ENCODE measurements at regions not wholly inside any gene's neighbourhood (a gene's known extent, or its start where the extent isn't known, plus 50 kb on each side); places are given as distances from the start of the nearest gene placed in this dataset.

DNA sequence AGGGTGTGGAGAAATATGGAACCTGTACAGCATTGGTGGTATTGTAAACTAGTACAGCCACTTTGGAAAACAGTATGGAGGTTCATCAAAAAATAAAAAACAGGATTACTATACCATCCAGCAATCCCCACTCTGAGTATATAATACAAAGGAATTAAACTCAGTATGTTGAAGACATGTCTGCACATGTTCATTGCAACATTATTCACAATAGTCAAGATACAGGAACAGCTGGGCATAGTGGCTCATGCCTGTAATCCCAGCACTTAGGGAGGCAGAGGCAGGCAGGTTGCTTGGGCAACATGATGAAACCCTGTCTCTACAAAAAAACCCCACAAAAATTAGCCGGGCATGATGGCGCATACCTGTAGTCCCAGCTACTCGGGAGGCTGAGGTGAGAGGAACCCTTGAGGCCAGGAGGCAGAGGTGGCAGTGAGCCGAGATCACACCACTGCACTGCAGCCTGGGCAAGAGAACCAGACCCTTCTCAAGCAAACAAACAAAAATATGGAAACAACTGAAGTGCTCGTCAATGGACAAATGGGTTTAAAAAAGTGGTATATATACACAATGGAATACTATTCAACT lies 63.6 kb downstream of the TMEM174 start:
- no peak for DNase-seq (ENCODE audit: extremely low spot score)
- TF ChIP-seq FOXA1 (IDR thresholded peaks at IDR 0.05) (no peak), FOXK2 (IDR thresholded peaks at IDR 0.05) (no peak), CTBP1 (IDR thresholded peaks at IDR 0.05; ENCODE audit: borderline replicate concordance) (no peak), ZNF384 (IDR thresholded peaks at IDR 0.05) (no peak), BHLHE40 (IDR thresholded peaks at IDR 0.05; ENCODE audit: borderline replicate concordance) (no peak), SUZ12 (IDR thresholded peaks at IDR 0.05) (no peak), HDGF (IDR thresholded peaks at IDR 0.05; ENCODE audit: borderline replicate concordance) (no peak), ARNT (IDR thresholded peaks at IDR 0.05) (no peak), ELF4 (IDR thresholded peaks at IDR 0.05) (no peak), L3MBTL2 (conservative IDR thresholded peaks at IDR 0.05) (no peak), TARDBP (IDR thresholded peaks at IDR 0.05) (no peak), NFRKB (IDR thresholded peaks at IDR 0.05) (no peak), SP1 (IDR thresholded peaks at IDR 0.05) (no peak)
- TF ChIP-seq, protein P1, sequence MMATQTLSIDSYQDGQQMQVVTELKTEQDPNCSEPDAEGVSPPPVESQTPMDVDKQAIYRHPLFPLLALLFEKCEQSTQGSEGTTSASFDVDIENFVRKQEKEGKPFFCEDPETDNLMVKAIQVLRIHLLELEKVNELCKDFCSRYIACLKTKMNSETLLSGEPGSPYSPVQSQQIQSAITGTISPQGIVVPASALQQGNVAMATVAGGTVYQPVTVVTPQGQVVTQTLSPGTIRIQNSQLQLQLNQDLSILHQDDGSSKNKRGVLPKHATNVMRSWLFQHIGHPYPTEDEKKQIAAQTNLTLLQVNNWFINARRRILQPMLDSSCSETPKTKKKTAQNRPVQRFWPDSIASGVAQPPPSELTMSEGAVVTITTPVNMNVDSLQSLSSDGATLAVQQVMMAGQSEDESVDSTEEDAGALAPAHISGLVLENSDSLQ (IDR thresholded peaks at IDR 0.05): no peak
- POLR2A ChIA-PET: no interaction called here
- CTCF ChIA-PET: interaction anchor here (1.4 kb wide), 1 partner anchor 20 kb away, joined by 5 read pairs; no protein-coding TSS in a partner anchor

DNA sequence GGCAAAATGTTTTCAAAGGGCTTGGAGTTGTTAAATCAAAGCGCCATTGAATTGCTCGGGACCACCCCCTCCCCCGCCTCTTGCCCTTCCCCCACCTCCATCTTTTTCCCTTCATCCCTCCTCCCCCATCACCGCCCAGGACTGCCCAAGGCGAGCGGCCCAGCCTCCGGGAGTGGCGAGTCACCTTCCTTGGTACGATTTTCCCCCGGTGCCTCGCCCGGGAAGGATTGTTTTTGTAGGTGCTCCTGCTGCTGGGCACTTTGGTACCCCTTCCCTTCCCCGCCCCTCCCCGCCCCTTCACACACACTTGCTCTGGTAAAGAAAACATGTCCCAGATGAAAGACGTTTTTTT lies 61.2 kb downstream of the TMEM174 start:
- ChIA-PET POLR2A (no interaction called here), CTCF (no interaction called here)

DNA sequence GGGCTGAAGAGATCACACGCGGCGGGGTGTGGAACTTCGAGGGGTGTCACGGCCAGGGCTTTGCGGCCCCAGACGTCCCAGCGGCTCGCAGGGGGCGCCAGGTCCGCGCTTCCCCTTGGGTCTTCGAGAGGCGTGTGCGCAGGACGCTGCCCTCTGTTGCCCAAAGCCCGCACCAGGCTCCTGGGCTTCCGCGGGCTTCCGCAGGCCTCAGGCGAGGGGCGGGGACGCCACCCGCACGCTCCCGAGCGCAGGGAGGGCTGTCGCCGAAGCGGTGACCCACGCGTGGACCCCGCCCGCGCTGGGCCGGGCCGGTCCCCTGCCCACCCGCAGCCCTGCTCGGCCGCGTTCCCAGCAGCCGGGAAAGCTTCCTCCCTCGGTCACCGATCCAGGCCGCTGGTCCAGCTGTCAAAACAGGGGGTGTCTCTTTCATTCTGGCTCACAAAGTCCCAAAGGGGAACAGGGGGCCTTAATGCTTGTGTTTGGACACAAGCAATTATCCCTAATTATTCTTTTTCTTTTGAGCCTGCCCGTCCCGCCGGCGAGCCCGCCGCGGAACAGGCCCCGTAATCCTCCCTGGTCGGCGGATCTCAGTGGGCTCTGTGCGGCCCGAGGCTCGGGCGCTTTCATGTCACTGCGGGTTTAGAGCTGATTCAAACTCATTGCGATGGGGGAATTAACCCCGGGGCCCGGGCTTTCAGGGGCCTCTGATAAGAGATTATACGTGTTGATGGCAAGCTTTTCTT lies 60.6 kb downstream of the TMEM174 start:
- no peak for DNase-seq (ENCODE audit: extremely low spot score)
- CTCF ChIA-PET: no interaction called here
- TF ChIP-seq BHLHE40 (IDR thresholded peaks at IDR 0.05; ENCODE audit: borderline replicate concordance) (no peak), HDGF (IDR thresholded peaks at IDR 0.05; ENCODE audit: borderline replicate concordance) (no peak), CTBP1 (IDR thresholded peaks at IDR 0.05; ENCODE audit: borderline replicate concordance) (no peak), ELF4 (IDR thresholded peaks at IDR 0.05) (no peak), FOXM1 (IDR thresholded peaks at IDR 0.05; ENCODE audit: borderline replicate concordance) (no peak), SP1 (IDR thresholded peaks at IDR 0.05) (no peak), NFRKB (IDR thresholded peaks at IDR 0.05) (no peak), TARDBP (IDR thresholded peaks at IDR 0.05) (no peak), FOXK2 (IDR thresholded peaks at IDR 0.05) (no peak), FOXA1 (IDR thresholded peaks at IDR 0.05) (no peak), LEF1 (IDR thresholded peaks at IDR 0.05; ENCODE audit: borderline replicate concordance) (no peak), L3MBTL2 (conservative IDR thresholded peaks at IDR 0.05) (no peak), ARNT (IDR thresholded peaks at IDR 0.05) (no peak), ZNF384 (IDR thresholded peaks at IDR 0.05) (no peak), SUZ12 (IDR thresholded peaks at IDR 0.05) (no peak)
- TF ChIP-seq, protein P1 (IDR thresholded peaks at IDR 0.05): no peak
- POLR2A ChIA-PET: no interaction called here

More for the DNA sequence above, 61.2 kb downstream of the TMEM174 start:
- no peak for DNase-seq (ENCODE audit: extremely low spot score)
- TF ChIP-seq L3MBTL2 (conservative IDR thresholded peaks at IDR 0.05) (no peak), ELF4 (IDR thresholded peaks at IDR 0.05) (no peak), NFRKB (IDR thresholded peaks at IDR 0.05) (no peak)

DNA sequence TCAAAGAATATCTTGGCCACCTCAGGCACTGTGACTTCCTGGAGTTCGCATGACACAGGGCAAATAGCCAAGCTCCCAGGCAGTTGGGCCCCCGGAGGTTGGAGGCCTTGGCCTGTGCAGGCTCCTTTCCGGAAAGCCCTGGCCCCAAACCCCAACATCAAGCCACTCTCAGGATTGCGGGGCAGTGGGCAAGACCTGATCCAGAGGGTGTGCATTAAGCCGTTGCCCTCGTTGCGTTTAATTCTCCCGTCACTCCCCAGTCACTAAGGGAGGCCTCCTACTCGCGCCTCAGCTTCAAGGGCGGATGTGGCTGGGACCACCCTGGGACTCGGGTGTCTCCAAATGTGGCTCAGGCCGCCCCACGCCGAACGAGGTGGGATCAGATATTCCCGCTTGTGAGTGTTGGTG lies 60.1 kb downstream of the TMEM174 start:
- ChIA-PET POLR2A (no interaction called here), CTCF (no interaction called here)
- DNase-seq (ENCODE audit: extremely low spot score): no peak
- no peak for TF ChIP-seq TARDBP (IDR thresholded peaks at IDR 0.05)
- TF ChIP-seq SP1 (IDR thresholded peaks at IDR 0.05): no peak
- no peak for TF ChIP-seq L3MBTL2 (conservative IDR thresholded peaks at IDR 0.05)

DNA sequence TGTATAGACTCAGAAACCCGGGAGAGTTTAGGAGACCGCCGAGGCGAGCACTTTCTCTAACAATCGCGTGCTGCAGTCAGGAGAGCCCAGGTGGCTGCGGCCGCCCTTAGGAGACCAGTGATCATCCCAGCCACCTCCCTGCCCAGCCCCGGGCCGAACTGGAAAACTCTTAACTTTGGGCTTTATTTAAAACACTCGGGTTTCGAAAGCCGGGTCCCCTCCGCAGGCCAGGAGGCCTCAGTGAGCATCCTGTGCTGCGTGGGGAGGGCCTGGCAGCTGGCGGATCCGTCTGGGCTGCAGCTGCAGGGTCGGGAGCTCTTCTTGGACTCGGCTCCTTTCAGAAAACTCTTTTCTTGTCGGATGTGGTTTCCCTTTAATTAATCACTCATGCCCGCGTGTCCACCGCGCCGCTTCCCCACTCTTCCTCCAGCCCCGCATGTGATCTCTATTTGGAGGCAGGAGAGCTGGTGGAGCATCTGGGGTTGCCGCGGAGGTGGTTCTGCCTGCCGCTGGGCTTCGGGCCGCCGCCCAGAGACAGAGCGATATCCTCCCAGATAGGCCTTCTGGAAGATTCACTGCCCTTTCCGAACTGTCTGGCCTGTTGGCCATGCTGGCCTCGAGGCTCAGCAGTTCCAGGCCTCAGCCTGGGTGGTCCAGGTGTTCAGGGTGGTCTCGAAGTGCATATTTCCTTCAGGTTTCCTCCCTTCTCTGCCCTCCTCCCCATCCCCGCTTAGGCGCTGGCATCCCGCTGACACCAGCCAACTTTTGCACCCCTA lies 59.5 kb downstream of the TMEM174 start:
- ChIA-PET POLR2A (no interaction called here), CTCF (no interaction called here)
- no peak for TF ChIP-seq TARDBP (IDR thresholded peaks at IDR 0.05)
- TF ChIP-seq SP1 (IDR thresholded peaks at IDR 0.05): no peak
- TF ChIP-seq ZNF384 (IDR thresholded peaks at IDR 0.05): no peak
- no peak for TF ChIP-seq FOXM1 (IDR thresholded peaks at IDR 0.05; ENCODE audit: borderline replicate concordance)
- no peak for TF ChIP-seq SUZ12 (IDR thresholded peaks at IDR 0.05)
- no peak for TF ChIP-seq CTBP1 (IDR thresholded peaks at IDR 0.05; ENCODE audit: borderline replicate concordance)
- TF ChIP-seq FOXA1 (IDR thresholded peaks at IDR 0.05): no peak
- TF ChIP-seq, protein P1 (IDR thresholded peaks at IDR 0.05): no peak
- no peak for TF ChIP-seq L3MBTL2 (conservative IDR thresholded peaks at IDR 0.05)
- no peak for TF ChIP-seq BHLHE40 (IDR thresholded peaks at IDR 0.05; ENCODE audit: borderline replicate concordance)
- no peak for TF ChIP-seq HDGF (IDR thresholded peaks at IDR 0.05; ENCODE audit: borderline replicate concordance)
- no peak for TF ChIP-seq LEF1 (IDR thresholded peaks at IDR 0.05; ENCODE audit: borderline replicate concordance)
- TF ChIP-seq ELF4 (IDR thresholded peaks at IDR 0.05): no peak
- no peak for TF ChIP-seq ARNT (IDR thresholded peaks at IDR 0.05)
- TF ChIP-seq NFRKB (IDR thresholded peaks at IDR 0.05): no peak
- no peak for DNase-seq (ENCODE audit: extremely low spot score)

All from HEK293T (cell line).